SK-N-SH (cell line): ENCODE measurements at regions not wholly inside any gene's neighbourhood (a gene's known extent, or its start where the extent isn't known, plus 50 kb on each side); places are given as distances from the start of the nearest gene placed in this dataset.

Experiments
- CTCF ChIA-PET: fragments of 300-600, 350-600 bp; formaldehyde crosslinking; extraction: SDS; loops from one replicate; lab custom pipeline; 2021; lab: Yijun Ruan, JAX
- POLR2A ChIA-PET: fragments of 350-600 bp; sonication (Branson Sonifier 250); formaldehyde crosslinking; extraction: SDS; loops from one replicate; lab custom pipeline; 2020; ENCODE audit warnings: antibody characterized with exemption, inconsistent platforms; lab: Yijun Ruan, JAX
- DNase-seq: peaks from one replicate; pipeline ENCODE4 v3.0.0; 2012
- H2AFZ ChIP-seq: fragments of 200-600 bp; sonication (generic); 2 replicates; pipeline ENCODE4 v1.8.1; 2016; ENCODE audit warnings: antibody characterized with exemption, mild to moderate bottlenecking, low read depth
- H3F3A ChIP-seq: fragments of 200-600 bp; sonication (generic); replicated peaks from 2 replicates; pipeline ENCODE3; 2016; ENCODE audit warnings: antibody characterized with exemption, mild to moderate bottlenecking; ENCODE audit not compliant: insufficient read depth
- H3K27ac ChIP-seq, 2 experiments: fragments of 200-500 bp in 1 of 2; fragments of 200-600 bp in 1 of 2; sonication (Bioruptor generic) in 1 of 2; sonication (generic), shearing (Covaris generic) in 1 of 2; 2 replicates each; pipeline versions ENCODE4 v1.5.1 to v1.6.1; 2014 to 2016; ENCODE audit warnings: low read depth in 2 of 2, inconsistent platforms in 1 of 2, low read length in 1 of 2, mild to moderate bottlenecking in 1 of 2, mixed read lengths in 1 of 2
- H3K27me3 ChIP-seq: fragments of 200-600 bp; sonication (generic), shearing (Covaris generic); 2 replicates; pipeline ENCODE4 v1.6.1; 2016; ENCODE audit warnings: mixed run types; ENCODE audit not compliant: insufficient read depth
- H3K36me3 ChIP-seq, 2 experiments: fragments of 200-500 bp in 1 of 2; fragments of 200-600 bp in 1 of 2; sonication (Bioruptor generic) in 1 of 2; sonication (generic) in 1 of 2; replicated peaks in 1 of 2; 2 replicates each; pipeline versions ENCODE3 to v1.5.1; 2014 to 2016; ENCODE audit warnings: low read length in 1 of 2, mild to moderate bottlenecking in 1 of 2; ENCODE audit not compliant: insufficient read depth in 2 of 2, control insufficient read depth in 1 of 2
- H3K4me1 ChIP-seq, 2 experiments: fragments of 200-500 bp in 1 of 2; fragments of 200-600 bp in 1 of 2; sonication (Bioruptor generic) in 1 of 2; sonication (generic), shearing (Covaris generic) in 1 of 2; 2 replicates each; pipeline versions ENCODE4 v1.5.1 to v1.6.1; 2014 to 2016; ENCODE audit warnings: low read depth in 1 of 2, low read length in 1 of 2, mixed run types in 1 of 2; ENCODE audit not compliant: insufficient read depth in 2 of 2, control insufficient read depth in 1 of 2
- H3K4me2 ChIP-seq: fragments of 200-600 bp; sonication (generic), shearing (Covaris generic); 2 replicates; pipeline ENCODE4 v1.6.1; 2017; ENCODE audit warnings: mixed run types
- H3K4me3 ChIP-seq, 2 experiments: fragments of 200-500 bp in 1 of 2; fragments of 200-600 bp in 1 of 2; sonication (Bioruptor generic) in 1 of 2; sonication (generic), shearing (Covaris generic) in 1 of 2; 2 replicates each; pipeline versions ENCODE4 v1.5.1 to v1.8.1; 2014 to 2016; ENCODE audit warnings: low read depth in 2 of 2, inconsistent platforms in 1 of 2, low read length in 1 of 2, mild to moderate bottlenecking in 1 of 2, mixed read lengths in 1 of 2, moderate library complexity in 1 of 2
- H3K79me2 ChIP-seq: fragments of 200-600 bp; sonication (generic); 2 replicates; pipeline ENCODE4 v1.8.1; 2017; ENCODE audit warnings: mild to moderate bottlenecking; ENCODE audit not compliant: insufficient read depth
- H3K9ac ChIP-seq: fragments of 200-600 bp; sonication (generic); 2 replicates; pipeline ENCODE4 v1.6.1; 2017; ENCODE audit warnings: mixed run types
- H3K9me2 ChIP-seq: fragments of 200-600 bp; sonication (generic); 2 replicates; pipeline ENCODE4 v1.6.1; 2017; ENCODE audit warnings: mixed run types
- H3K9me3 ChIP-seq: fragments of 200-600 bp; sonication (generic); 2 replicates; pipeline ENCODE4 v1.6.1; 2017; ENCODE audit warnings: mixed run types, mild to moderate bottlenecking, moderate library complexity
- H4K20me1 ChIP-seq: fragments of 200-600 bp; sonication (generic); 2 replicates; pipeline ENCODE4 v1.6.1; 2017; ENCODE audit warnings: mild to moderate bottlenecking, mixed run types; ENCODE audit not compliant: insufficient read depth
- CTCF ChIP-seq: fragments of 200-600 bp; sonication (generic); IDR thresholded peaks from 2 replicates; pipeline ENCODE4 v1.6.1; 2017; ENCODE audit warnings: antibody characterized with exemption, mild to moderate bottlenecking, moderate library complexity
- FOXJ3 ChIP-seq: sonication (generic); formaldehyde crosslinking; IDR thresholded peaks from 2 replicates; pipeline ENCODE4 v1.5.1; 2020; ENCODE audit warnings: mild to moderate bottlenecking, missing genetic modification reagents
- FOXM1 ChIP-seq: IDR thresholded peaks from 2 replicates; pipeline ENCODE4 v1.4.0; 2012; ENCODE audit warnings: low read depth, mild to moderate bottlenecking
- GATA2 ChIP-seq: sonication (generic); formaldehyde crosslinking; IDR thresholded peaks from 2 replicates; pipeline ENCODE4 v1.5.0; 2020; ENCODE audit warnings: mild to moderate bottlenecking, missing genetic modification reagents
- NRF1 ChIP-seq: IDR thresholded peaks from 2 replicates; pipeline ENCODE4 v1.6.1; 2012; ENCODE audit warnings: low read depth, mild to moderate bottlenecking, low read length
- PBX3 ChIP-seq: IDR thresholded peaks from 2 replicates; pipeline ENCODE4; 2012
- RCOR1 ChIP-seq: fragments of 150-350 bp; IDR thresholded peaks from 2 replicates; pipeline ENCODE4 v1.6.1; 2017; ENCODE audit warnings: antibody characterized with exemption, low read length
- REST ChIP-seq: IDR thresholded peaks from 2 replicates; pipeline ENCODE4 v1.6.1; 2012; ENCODE audit warnings: mild to moderate bottlenecking, low read depth, low read length, moderate library complexity
- USF1 ChIP-seq: IDR thresholded peaks from 2 replicates; pipeline ENCODE4 v1.4.0; 2012; ENCODE audit warnings: low read depth, borderline replicate concordance
- WGBS: methylation state at CpG from one replicate; pipeline ENCODE4 v1.1.6; 2017; ENCODE audit warnings: low lambda C conversion rate; 5-methylcytosine and 5-hydroxymethylcytosine counted together

DNA sequence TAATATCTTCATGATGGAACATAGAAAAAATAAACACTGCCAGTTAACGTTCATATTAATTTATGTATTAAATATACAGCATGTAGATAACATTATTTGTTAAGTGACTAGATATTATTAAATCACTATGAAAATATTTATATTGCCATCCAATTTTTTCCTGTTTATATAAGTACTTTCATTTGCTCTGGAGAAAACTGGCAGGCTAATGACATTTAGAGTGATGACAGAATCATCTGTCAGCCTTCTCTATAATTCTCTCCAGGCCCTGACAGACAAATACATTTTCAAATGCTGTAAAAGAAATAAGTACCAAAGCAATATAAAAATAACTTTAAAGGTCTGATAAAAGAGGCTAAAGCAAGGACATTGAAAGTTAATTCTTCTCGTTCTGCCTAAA lies 2556.7 kb upstream of the PCDH20 start:
- ChIA-PET POLR2A (no interaction called here), CTCF (no interaction called here)
- H3K9me2 ChIP-seq, result no peaks in the 10 kb centered on the region; the same call in 1 of the 2 replicates
- no peaks in the 10 kb centered on the region for H3K9me3 ChIP-seq
- no peaks in the 10 kb centered on the region for H3F3A ChIP-seq
- H3K4me3 ChIP-seq, result no peak overlapping the region
- 39% methylated on average over 2 of the region's 2 CpGs for WGBS
- H3K79me2 ChIP-seq, result no peaks in the 10 kb centered on the region
- TF ChIP-seq FOXM1, result no peak
- no peak for TF ChIP-seq RCOR1
- no peak for TF ChIP-seq CTCF
- TF ChIP-seq NRF1, result no peak
- TF ChIP-seq PBX3, result no peak
- TF ChIP-seq GATA2 (CRISPR knock-in tag), result no peak
- TF ChIP-seq REST, result no peak
- TF ChIP-seq FOXJ3, result no peak
- H3K4me2 ChIP-seq, result no peak overlapping the region
- DNase-seq, result no peak
- no peak overlapping the region for H3K27ac ChIP-seq
- H3K9ac ChIP-seq, result no peak overlapping the region
- no peak overlapping the region for H2AFZ ChIP-seq
- no peaks in the 10 kb centered on the region for H3K36me3 ChIP-seq
- H3K27me3 ChIP-seq, result no peaks in the 10 kb centered on the region
- no peaks in the 10 kb centered on the region for H3K4me1 ChIP-seq
- no peaks in the 10 kb centered on the region for H4K20me1 ChIP-seq

DNA sequence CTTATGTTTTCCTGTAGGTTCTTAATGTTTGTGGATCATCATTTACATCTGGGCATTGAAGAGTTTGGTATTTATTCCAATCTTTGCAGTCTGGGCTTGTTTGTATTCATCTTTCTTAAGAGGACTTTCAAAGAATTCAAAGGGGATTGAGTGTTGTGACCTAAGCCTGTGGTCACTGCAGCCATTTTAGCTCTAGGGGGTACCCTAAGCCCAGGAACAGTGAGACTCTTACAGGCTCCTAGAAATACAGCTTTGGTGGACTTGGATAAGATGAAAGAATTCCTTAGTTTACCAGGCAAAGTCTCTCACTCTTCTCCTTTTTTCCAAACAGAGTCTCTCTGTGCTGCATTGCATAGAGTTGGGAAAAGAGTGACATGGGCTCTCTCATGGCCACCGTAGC lies 2539.0 kb upstream of the PCDH20 start:
- Histone ChIP-seq H3K36me3 (no peaks in the 10 kb centered on the region), H2AFZ (no peak overlapping the region), H3F3A (no peaks in the 10 kb centered on the region), H3K4me1 (no peaks in the 10 kb centered on the region), H3K79me2 (no peaks in the 10 kb centered on the region), H3K4me2 (no peak overlapping the region), H3K9me3 (peaks cover 11% of the 10 kb centered on the region), H3K27ac (no peak overlapping the region), H3K4me3 (no peak overlapping the region)
- POLR2A ChIA-PET, result no interaction called here
- WGBS, result no CpG with 5 or more reads among the region's 1 CpG
- no peak for TF ChIP-seq USF1
- TF ChIP-seq, all 33 proteins: peak for 0
- CTCF ChIA-PET, result no interaction called here
- no peaks in the 10 kb centered on the region for H4K20me1 ChIP-seq
- H3K9me2 ChIP-seq, result no peaks in the 10 kb centered on the region
- no peak for DNase-seq
- no peaks in the 10 kb centered on the region for H3K27me3 ChIP-seq
- H3K9ac ChIP-seq, result no peak overlapping the region
